ENCODE measurements at regions not wholly inside any gene's neighbourhood (a gene's known extent, or its start where the extent isn't known, plus 50 kb on each side); places are given as distances from the start of the nearest gene placed in this dataset.

DNA sequence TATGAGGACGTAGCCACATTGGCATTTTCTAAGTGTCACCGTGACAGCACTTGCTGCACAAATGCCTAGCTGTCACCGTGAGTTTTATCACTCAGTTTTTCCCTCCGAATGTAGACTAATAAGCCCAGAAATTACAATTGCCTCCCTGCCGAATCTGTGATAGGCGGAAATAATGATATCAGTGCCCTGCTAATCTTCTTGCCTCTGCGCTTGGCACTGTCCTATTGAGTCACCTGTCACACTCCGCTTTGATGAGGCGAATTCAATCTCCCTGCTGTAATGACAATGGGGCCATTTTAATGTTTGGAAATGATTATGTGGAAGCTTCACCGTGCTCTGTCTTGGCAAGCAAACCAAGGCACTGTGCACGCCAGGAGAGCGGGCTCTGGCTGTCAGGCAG lies 112.8 kb downstream of the LINC00237 start:
- DNase-seq (ENCODE audit: low read depth in 1 of 2, low spot score in 1 of 2), result no peak

DNA sequence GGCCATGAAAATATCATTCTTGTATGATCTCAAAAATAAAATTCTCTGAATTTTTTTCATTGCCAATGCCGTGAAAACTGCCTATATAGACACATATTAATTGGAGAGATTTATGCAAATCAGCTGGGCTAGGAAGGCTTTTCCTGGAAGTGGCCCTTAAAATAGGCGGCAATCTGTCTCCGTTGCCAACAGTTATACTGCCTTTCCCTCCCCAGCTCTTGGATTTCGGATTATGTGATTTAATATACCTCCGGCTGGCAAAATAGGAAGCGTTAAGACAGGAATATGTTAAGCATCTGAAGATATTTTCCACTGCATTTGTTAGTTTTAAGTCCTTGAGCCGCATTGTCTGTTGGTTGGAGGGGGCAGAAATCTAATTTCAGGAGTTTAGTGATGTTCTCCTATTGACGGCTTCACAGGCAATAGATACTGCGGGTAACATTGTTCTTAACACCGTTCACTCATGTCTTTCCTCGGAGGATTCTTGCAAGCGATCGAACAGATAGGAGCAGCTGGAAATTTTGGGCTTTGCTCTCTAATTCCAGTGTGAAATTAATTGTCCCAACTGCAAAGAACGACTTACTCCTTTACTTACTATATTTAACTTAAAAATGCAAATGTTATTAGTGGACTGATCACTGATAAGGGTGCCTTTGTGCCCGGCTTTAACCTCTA lies 113.3 kb downstream of the LINC00237 start:
- DNase-seq (ENCODE audit: low read depth in 1 of 2, low spot score in 1 of 2), result no peak

DNA sequence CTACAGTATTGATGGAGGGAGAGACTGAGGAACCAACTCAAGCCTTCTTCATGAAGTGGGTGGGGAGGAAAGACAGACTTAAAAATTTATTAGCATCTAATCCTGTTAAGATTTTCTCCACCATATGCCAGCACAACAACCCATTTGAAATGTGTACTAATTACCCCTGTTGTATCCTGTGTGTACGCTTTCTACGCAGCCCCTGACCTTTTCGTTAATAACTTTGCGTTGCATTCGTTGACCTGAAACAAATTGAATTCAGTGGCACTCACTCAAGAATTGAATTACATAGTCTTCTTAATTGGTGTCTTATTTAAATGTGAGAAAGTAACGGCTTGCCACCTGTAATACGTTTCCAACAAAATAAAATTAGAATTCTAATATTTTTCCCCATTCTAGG lies 113.9 kb downstream of the LINC00237 start:
- DNase-seq (ENCODE audit: low read depth in 1 of 2, low spot score in 1 of 2), result no peak

DNA sequence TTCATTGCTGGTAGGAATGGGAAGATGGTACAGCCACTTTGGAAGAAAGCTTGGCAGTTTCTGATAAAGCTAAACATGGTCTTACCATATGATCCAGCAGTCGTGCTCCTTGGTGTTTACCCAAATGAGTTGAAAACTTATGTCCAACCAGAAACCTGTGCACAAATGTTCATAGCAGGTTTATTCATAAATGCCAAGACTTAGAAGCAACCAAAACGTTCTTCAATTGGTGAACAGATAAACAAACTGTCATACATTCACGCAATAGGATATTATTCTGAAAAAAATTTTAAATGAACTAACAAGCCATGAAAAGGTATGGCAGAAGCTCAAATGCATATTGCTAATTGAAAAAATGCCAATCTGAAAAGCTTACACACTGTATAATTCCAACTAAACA lies 117.1 kb downstream of the LINC00237 start:
- no peak for DNase-seq (ENCODE audit: low read depth in 1 of 2, low spot score in 1 of 2)

DNA sequence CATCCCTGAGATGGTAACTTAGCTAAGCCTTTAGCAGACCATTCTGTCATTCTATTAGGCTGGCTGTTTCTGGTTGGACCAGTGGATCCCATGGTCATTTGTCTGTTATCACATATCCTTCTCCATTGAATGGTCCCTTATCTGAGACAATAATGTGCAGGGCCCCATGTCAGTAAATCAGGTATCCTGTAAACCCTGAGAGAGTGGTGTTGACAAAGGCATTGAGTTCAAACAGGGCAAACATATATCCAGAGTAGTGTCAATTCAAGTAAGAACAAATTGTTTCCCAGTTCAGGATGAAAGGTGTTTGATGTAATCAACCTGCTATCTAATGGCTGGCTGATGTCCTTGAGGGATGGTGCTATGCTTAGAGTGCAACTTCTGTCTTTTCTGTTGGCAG lies 126.2 kb downstream of the LINC00237 start:
- DNase-seq (ENCODE audit: low read depth in 1 of 2, low spot score in 1 of 2), result no peak

DNA sequence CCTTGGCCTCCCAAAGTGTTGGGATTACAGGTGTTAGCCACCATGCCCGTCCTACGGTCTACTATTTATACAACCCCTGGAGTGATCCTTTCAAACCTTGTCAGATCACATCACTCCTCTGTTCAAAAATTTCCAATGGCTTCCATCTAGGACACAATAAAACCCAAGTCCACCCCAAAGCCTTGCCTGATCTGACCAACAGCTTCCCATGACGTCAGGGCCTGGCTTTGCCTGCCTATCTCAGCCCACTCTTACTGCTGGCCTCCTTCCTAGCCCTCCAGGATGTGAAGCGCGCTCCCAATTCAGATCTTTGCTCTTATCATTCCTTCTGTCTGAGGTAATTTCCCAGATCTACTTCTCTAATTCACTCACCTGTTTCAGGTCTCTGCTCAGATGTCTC lies 128.4 kb downstream of the LINC00237 start:
- no peak for DNase-seq (ENCODE audit: low read depth in 1 of 2, low spot score in 1 of 2)

DNA sequence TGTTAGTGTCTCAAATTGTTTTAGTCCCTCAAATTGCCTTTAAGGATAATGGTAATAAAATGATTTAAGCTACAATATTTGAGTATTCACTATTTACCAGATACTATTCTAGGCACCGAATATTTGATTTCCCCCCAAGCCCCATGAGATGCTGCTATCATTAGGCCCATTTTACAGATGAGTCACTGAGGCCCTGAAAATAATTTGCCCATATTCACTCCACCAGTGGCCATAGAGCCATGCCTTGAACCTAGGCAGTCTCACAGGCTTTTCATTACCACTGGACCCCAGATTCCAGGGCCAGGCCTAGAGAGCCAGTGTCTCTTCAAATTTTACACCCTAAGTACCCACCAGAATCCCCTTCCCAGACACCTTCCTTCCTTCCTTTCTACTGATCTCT lies 133.7 kb downstream of the LINC00237 start:
- DNase-seq (ENCODE audit: low read depth in 1 of 2, low spot score in 1 of 2), result no peak

DNA sequence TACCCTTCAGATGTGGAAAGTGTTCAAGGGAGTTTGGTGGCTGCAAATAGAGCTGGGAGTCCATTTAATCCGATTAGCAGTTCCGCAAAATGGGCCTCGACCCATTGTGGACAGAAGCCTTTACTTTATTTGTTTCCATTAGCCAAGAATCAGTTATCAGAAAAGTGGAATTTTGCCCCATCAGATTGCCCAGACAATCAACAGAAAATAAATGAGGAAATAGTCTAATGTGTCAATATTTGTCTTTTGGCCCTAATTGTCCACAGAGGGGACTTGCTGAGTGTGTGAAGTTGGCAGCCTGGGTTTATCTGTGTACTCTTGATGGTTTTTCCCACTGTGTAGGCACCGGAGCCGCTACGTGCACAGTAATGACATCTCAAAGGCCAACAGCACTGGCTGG lies 134.3 kb downstream of the LINC00237 start:
- no peak for DNase-seq (ENCODE audit: low read depth in 1 of 2, low spot score in 1 of 2)

DNA sequence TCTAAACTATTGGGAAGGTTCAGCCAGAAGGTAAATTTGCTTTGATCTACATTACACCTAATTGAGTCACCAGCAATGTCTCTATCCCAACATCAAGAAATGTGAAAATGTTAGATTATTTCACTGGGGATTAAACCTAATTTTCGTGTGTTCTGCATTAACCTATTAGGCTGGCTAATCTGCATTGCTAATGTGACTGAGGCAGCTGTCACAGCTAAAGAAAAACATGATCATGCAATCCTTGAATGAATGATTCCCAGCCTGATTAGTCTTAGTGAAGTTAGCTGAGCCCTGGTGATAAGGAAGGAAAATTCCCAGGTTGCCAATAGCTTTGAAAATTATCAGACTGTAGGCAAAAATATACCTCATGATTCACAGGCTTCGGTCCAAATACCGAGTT lies 135.3 kb downstream of the LINC00237 start:
- no peak for DNase-seq (ENCODE audit: low read depth in 1 of 2, low spot score in 1 of 2)

DNA sequence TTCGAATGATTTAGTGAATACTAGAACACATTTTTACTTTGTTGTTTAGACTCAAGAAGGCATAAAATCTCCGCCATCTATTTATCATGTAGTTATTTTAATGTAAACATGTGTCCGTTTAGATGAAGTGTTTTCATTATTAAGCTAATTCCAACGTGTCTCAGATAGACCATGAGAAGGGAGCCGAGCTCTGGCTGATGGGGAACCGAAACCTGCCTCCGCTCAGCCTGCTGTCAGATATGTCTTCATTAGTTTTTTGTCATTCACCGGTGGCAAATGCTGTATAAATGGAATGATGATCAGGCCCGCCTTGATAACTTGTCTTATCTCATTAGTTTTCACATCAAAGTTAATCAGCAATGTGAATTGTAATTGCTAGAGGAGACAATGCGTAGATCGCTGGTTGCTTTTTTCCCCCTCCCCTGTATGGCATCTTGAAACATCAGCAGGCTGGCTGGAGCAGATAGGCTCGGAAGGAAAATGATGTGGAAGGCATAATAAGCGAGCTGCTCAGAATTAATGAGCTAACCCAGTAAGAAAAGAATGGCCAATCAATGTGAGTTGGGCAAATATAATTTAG lies 136.4 kb downstream of the LINC00237 start:
- no peak for DNase-seq (ENCODE audit: low read depth in 1 of 2, low spot score in 1 of 2)

DNA sequence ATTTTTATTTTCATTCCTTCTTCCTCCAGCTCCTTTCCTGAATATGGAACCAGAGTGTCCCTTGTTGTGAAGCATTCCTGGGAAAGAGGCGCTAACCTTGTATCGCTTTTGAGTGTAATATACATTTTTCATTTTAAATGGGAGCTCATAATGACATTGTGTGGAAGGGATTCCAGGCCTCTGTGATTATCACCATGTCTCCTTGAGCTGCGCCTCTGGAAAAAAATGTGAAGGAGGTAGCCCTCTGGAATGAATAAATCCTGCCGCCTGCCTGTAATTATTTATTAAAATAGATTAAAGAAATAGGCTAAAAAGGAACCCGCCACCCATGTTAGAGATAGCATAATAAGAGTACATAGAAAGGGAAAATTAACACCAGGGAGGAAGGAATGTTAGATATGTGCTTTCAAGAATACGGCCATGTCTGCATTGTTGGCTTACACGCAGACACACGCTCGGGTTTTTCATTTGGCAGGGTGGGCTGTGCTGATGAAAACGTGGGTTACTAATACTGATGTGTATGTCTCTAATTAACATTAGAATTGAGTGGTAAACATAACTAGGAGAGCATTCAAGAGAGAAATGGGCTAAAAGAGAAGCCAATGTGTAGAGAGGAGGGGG lies 138.5 kb downstream of the LINC00237 start:
- DNase-seq (ENCODE audit: low read depth in 1 of 2, low spot score in 1 of 2), result no peak

DNA sequence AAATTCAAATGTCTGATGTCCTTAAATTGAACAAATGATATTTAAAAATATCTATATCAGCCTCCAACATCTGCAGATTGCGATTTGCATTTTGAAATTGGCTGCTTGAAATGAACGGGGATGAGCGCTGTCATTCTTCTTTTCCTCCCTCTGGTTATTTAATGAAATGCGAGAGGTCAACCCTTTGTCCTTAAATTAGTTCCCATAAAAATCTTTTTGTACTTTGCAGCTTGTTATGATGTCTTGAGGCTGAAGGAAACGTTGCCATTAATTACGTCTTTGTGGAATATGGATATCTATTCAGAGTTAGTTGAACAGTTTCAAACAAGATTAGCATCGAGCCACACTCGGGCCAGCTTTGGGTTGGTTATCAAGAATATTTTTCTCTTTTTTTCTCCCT lies 140.0 kb downstream of the LINC00237 start:
- DNase-seq (ENCODE audit: low read depth in 1 of 2, low spot score in 1 of 2), result no peak

DNA sequence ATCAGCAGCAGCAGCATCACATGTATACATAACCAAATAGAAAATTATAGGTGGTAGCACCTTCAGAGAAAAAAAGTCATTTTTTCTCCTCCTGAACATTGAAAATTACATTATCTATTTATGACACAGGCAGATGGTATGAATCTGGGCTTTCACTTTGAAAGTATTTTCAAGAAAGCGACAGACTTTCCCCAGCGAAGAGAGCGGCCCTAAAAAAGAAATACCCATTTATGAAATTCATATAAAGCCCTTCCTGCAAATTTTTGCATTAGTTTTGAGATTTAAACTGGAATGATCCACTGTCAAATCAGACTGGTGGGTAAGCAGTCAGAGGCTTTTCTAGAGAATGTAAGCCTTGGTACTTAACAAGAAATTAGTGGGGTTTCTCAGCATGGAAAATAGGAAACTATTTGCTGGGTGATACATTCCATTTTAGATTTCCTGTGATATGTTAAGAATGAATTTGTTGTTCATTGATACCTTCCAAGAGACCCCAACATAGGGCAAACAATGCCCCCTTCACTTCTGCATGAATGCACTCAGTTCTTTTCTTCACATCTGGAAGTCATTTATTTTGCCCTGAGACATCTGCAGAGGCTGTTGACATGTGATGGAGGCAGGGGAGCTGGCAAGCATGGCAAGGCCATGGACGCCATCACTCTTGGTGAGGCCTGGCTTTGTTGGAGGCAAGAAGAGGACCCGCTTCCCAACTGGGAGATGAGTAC lies 147.0 kb downstream of the LINC00237 start:
- DNase-seq (ENCODE audit: low read depth in 1 of 2, low spot score in 1 of 2), result no peak

DNA sequence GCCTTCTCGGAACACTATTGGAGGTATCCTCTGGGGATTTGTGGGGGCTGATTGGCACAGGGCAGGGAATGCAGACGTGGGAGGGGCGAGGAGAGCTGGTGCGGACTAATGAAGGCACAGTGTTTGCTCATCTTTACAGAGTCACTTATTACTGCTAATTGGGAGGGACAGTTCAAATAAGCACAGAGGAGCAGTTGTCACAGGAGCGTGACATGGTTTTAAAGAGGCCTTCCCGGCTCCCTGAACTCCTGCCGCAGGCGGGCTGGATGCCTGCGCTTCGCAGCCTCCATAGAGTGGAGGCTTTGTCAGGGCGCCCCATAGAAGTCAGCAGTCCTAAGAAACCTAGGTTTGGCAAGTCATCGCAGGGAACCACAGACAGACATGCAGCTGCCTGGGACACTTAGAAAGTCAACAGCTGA lies 149.6 kb downstream of the LINC00237 start:
- no peak for DNase-seq (ENCODE audit: low read depth in 1 of 2, low spot score in 1 of 2)

DNA sequence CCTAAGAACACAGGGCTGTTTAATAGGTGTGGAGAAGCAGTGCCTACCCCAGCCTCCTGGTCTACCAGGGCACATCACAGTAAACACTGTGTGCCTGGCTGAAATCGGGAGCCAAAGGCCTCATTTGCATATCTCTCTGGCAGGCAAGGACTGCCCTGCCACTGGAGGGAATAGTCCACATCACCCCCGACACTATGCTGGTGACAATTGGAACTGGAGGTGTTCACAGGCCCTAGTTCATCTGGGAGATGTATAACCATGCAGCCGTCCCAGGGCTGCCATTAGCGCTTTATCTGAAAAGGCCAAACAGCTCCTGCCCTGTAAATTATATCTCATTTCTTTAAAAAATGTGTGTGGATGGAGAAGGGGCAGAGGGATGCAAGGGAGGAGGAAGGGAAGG lies 150.3 kb downstream of the LINC00237 start:
- no peak for DNase-seq (ENCODE audit: low read depth in 1 of 2, low spot score in 1 of 2)

DNA sequence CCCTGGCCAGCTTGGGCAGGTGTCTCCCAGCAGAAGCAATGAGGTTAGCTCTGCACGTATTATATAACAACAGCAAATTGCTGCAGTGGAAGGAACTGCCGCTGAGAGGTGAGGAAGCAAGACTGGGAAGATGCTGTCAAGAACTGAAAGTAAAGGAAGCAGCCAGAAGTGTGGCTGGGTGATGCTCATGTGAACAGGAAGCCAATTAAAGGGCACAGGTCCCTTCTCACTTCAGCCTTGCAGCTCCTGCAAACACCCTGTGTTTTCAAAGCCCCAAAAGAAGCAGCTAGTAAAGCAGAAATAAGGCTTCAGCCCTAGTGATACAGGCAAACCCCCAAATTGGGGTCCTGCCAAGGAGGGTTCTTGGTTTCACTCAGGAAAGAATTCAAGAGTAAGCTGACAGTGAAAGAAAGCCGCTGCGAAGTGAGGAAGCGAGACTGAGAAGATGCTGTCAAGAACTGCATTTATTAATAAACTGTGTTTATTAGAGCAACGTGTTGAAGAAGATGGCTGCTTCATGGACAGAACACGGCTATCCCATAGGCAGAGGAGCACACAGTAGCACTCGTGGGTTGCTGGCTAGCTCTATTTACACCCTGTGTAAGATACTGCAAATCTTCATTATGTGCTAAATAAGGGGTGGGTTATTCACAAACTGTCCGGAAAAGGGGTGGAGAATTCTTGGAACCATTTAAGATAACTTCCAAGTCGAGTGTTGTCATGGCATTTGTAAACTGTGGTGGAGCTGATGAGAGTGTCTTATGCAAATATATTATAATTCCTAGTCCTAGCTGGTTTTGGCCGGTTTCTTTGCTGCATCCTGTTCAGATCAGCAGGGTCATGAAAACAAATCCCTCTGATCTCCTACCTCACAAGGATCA lies 152.2 kb downstream of the LINC00237 start:
- DNase-seq (ENCODE audit: low read depth in 1 of 2, low spot score in 1 of 2), result no peak

DNA sequence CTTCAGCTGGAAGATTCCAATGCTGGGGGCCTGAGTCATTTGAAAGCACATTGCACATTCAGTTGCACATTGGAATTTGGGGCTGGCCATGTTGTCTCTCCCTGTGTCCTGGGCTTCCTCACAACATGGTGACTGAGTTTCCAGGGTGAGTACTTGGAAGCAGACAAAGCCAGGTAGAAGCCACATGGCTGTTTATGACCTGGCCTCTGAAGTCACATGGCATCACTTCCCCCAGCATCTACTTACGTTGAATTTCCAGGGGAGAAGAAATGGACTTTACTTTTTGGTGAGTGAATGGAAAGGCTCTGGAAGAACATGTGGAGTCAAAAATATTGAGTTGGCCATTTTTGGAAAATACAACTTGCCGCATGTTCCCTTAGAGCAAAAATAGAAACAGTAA lies 155.5 kb downstream of the LINC00237 start:
- DNase-seq (ENCODE audit: low read depth in 1 of 2, low spot score in 1 of 2), result no peak

DNA sequence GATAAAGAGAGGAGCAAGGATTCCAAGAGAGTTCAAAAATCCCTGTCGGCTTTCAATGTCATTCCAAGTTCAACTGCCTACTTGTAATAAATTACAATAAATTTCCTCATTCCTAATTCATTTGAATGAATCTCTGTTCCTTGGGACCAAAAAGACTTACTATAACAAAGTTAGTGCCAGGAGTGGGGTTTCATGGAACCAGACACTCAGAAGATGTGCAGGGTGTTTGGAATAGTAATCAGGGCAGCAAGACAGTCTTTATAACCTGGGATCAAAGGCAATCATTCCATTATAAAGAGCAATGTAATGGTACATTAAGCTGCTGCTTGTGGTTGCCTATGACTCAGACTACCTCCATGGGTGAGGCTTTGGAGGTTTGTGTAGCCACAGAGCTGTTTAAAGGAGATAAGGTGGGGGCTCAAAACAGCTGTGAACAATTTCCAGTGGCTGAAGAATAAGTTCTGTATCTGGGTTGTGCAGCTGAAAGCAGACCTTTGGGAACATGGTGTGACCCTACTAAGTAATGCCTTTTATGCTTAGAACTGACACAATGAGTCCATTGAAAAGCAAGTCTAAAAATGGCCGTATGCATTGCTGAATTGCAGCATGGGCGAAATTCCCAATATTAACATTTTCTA lies 159.9 kb downstream of the LINC00237 start:
- DNase-seq (ENCODE audit: low read depth in 1 of 2, low spot score in 1 of 2), result no peak

DNA sequence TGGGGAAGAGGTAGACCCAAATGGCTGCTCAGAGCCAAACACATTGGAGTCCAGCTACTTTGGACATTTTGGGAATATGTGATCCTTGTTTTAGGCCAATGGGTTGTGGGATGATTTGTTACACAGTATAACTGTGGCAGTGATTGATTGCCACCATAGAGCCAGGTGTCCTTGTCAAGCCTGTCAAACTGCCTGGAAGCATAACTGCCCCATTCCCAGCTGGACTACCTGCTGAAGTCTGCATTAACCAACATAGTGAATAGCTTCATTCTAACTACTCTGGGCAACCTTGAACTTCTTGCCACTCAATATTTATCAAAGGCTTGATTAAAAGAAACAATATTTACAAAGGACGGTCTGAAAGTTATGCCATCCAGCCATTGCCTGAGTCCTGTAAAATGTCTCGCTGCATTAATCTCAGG lies 164.7 kb downstream of the LINC00237 start:
- no peak for DNase-seq (ENCODE audit: low read depth in 1 of 2, low spot score in 1 of 2)

DNA sequence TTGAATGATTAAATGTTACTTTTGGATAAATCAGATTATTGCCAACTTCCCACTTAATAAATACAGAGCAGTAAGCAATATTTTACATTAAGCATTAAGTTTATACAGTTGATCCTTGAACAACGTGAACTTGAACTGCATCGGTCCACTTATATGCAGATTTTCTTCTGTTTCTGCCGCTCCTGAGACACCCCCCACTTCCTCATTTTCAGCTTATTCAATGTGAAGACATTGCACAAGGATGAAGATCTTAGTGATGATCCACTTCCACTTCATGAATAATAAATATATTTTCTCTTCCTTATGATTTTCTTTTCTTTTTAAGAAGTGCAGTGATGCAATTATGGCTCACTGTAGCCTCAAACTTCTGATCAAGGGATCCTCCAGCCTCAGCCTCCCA lies 167.2 kb downstream of the LINC00237 start:
- no peak for DNase-seq (ENCODE audit: low read depth in 1 of 2, low spot score in 1 of 2)

DNA sequence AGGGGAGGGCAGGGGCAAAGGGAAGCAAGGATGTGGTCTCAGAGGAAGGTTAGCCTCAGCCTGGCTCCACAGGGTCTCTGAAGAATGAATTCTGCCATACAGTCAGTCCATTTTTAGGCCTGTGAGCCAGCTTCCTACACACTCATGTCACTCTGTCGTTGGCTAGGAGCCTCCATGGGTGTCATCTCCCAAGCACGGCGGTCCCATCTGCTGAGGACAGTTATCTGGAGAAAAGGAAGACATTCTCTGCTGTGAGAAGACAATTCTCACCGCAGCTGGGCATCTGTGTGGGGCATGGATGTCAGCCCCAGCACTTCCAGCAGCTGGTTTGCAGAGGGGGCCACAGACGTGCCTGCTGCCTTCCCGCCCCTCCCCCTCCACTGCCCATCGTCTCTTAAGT lies 167.6 kb downstream of the LINC00237 start:
- DNase-seq (ENCODE audit: low read depth in 1 of 2, low spot score in 1 of 2), result no peak
